Fibroblast of mammary gland (primary cell): ENCODE measurements at regions not wholly inside any gene's neighbourhood (a gene's known extent, or its start where the extent isn't known, plus 50 kb on each side); places are given as distances from the start of the nearest gene placed in this dataset.
"Not testable (repeated sequence)": the region's sequence is repeated elsewhere in the genome, so short reads cannot be mapped to it uniquely, and the experiment has no call there.

Source experiments
- DNase-seq: peaks from one replicate; pipeline ENCODE4 v3.0.0-alpha.2; 2010; ENCODE audit warnings: low read depth
- H3K4me3 ChIP-seq: 2 replicates; pipeline ENCODE4 v1.5.1; 2011; ENCODE audit warnings: low read depth, mild to moderate bottlenecking, low read length, moderate library complexity; ENCODE audit not compliant: control insufficient read depth
- TF ChIP-seq, protein P1 (sequence below): conservative IDR thresholded peaks from 2 replicates; pipeline ENCODE4 v1.5.1; 2011; ENCODE audit warnings: low read depth, low read length, inconsistent platforms; ENCODE audit not compliant: control insufficient read depth, insufficient read depth

DNA sequence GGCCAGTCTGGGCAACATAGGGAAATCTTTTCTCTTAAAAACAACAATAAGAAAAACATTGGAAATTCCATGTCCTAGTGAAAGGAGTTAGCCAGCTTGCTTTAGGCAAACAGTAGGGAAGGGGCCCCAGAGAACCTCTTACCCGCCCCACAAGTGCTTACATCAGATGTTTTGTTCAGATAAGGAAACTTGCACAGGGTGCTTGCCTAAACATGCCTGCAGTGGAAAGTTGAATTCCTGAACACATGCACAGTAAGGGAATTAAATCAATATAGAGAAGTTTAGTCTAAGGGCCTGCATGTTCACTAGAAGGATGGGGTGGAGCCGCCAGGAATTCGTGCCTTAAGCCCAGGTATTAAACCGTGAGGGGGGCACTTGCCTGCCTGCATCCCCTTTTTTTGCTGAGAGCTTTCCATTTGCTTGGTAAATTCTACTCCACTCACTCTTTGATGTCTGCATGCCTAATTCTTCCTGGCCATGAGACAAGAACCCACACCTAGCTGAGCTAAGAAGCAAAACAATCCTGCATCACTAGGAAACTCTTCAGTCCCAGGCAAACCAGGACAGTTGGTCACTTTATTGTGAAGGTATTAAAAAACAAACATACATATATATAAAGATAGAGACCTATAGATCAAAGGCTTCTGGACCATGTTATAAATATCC lies 499.0 kb downstream of the SIPA1L2 start:
- H3K4me3 ChIP-seq = no peak overlapping the region
- no peak for DNase-seq
- TF ChIP-seq, protein P1, sequence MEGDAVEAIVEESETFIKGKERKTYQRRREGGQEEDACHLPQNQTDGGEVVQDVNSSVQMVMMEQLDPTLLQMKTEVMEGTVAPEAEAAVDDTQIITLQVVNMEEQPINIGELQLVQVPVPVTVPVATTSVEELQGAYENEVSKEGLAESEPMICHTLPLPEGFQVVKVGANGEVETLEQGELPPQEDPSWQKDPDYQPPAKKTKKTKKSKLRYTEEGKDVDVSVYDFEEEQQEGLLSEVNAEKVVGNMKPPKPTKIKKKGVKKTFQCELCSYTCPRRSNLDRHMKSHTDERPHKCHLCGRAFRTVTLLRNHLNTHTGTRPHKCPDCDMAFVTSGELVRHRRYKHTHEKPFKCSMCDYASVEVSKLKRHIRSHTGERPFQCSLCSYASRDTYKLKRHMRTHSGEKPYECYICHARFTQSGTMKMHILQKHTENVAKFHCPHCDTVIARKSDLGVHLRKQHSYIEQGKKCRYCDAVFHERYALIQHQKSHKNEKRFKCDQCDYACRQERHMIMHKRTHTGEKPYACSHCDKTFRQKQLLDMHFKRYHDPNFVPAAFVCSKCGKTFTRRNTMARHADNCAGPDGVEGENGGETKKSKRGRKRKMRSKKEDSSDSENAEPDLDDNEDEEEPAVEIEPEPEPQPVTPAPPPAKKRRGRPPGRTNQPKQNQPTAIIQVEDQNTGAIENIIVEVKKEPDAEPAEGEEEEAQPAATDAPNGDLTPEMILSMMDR = no peak

DNA sequence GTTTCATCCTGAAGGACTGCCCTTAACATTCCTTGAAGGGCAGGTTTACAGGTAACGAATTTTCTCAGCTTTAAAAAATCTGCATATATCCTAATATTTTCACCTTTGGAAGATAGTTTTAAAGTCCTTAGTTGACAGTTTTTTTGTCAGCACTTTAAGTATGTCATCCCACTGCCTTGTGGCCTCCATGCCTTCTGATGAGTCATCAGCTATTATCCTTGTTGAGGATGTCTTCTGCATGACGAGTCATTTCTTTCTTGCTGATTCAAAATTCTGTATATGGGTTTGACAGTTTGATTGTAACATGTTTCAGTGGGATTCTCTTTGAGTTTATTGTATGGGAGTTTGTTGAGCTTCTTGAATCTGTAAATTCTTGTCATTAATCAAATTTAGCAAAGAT lies 500.6 kb downstream of the DISC1 start:
- TF ChIP-seq, protein P1 = no peak
- peak; percentile 83 for DNase-seq
- no peak overlapping the region for H3K4me3 ChIP-seq

DNA sequence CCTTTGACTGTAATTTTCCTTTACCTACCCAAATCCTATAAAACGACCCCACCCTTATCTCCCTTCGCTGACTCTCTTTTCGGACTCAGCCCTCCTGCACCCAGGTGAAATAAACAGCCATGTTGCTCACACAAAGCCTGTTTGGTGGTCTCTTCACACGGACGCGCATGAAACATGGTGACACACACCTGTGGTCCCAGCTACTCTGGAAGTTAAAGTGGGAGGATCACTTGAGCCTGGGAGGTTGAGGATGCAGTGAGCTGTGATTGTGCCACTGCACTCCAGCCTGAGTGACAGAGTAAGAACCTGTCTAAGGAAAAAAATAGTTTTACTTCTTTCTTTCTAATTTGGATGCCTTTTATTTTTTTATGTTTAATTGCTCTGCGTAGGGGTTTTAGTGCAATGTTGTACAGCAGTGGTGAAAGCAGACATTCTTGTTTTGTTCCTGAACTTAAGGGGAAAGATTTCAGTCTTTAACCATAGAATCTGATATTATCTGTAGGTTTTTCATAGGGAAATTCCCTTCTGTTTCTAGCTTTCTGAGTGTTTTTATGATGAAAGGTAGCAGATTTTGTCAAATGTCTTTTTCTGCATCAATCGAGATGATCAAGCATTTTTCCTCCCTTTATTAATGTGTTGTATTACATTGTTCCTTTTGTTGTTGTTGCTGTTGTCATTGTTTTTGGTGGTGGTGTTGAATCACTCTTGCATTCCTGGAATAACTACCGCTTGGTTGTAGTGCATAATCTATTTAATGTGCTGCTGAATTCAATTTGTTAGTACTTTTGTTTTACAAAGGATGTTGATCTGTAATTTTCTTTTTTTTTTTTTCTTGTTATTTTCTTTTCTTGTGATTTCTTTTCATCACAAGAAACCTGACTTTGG lies 497.4 kb downstream of the DISC1 start:
- TF ChIP-seq, protein P1 = no peak
- H3K4me3 ChIP-seq = no peak overlapping the region
- DNase-seq = peak; percentile 3

DNA sequence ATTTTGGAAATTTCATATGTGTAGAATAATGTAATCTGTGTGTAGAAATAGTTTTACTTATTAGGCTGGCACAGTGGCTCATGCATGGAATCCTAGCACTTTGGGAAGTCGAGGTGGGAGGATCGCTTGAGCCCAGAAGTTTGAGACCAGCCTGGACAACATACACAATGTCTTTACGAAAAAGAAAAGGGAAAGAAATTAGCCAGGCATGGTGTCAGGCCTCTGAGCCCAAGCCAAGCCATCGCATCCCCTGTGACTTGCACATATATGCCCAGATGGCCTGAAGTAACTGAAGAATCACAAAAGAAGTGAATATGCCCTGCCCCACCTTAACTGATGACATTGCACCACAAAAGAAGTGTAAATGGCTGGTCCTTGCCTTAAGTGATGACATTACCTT lies 491.3 kb downstream of the DISC1 start:
- H3K4me3 ChIP-seq, DNase-seq: not testable (repeated sequence)

DNA sequence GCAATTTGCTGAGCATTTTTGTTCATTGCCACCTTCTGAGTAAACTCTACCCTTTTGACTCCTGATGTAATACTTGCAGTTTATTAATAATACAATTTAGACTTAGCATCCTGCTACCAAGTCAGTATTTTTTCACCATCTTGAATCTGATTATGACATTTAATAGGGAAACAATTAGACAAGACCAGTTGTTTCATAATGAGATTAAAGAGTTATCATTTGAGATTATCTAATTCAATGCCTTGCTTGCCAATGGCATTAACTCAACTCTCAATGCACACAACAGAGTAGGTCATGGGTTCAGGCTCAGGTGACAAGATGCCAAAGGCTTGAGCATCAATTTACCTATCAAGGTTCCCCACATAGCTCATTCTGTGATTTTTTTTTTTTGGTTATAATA lies 488.4 kb downstream of the DISC1 start:
- DNase-seq = no peak
- no peak overlapping the region for H3K4me3 ChIP-seq
- TF ChIP-seq, protein P1 = no peak

DNA sequence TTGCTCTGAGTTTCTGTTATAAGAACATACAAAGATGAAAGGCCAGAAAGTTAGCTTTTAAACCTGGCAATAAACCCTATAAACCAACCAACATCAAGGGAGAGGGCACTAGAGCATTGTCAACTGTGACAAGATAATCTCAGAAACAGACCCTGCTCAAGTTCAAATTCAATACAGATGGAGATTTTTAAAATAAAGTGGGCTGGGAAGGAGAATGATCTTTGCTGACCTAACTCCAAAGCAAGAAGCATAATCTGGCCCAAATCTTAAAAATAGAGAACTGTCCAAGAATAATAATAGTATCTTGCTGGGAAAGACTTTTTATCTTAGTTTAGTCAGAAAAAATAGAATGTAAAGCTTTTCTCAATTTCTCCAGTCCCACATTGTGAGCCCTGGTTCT lies 485.5 kb downstream of the DISC1 start:
- TF ChIP-seq, protein P1 = no peak
- DNase-seq = no peak
- no peak overlapping the region for H3K4me3 ChIP-seq

DNA sequence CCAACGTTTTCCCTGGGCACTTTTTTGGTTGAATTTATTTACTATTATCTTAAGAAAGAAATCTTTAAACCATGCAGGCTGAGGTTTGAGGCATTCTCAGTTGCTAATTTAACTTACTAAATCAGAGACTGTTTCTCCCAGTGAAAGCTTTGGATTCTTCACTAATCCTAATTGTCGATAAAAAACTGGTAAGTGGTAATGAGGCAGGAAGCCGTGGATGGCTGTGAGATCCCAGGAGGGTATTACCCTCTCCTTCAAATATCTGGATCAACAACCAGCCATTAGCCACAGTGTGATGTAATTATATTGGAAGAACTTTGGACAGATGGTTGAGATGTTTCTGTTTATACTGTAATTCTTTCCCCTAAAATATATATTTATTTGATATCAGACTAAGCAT lies 485.0 kb downstream of the DISC1 start:
- DNase-seq = no peak
- TF ChIP-seq, protein P1 = no peak
- H3K4me3 ChIP-seq = no peak overlapping the region
